ENCODE measurements at regions not wholly inside any gene's neighbourhood (a gene's known extent, or its start where the extent isn't known, plus 50 kb on each side); places are given as distances from the start of the nearest gene placed in this dataset.
"Not testable (repeated sequence)": the region's sequence is repeated elsewhere in the genome, so short reads cannot be mapped to it uniquely, and the experiment has no call there.

GRCh38 chr20:57974863-57975262 lies 253.6 kb downstream of the ANKRD60 start:
- Histone ChIP-seq H3K4me3 (no peak overlapping the region), H3K9ac (ENCODE audit: insufficient read depth in 1 of 2, low read length in 2 of 2) (no peak overlapping the region), H3K27ac (ENCODE audit: low read depth in 1 of 2, low read length in 1 of 2) (no peak overlapping the region), H3K9me3 (ENCODE audit: control insufficient read depth in 4 of 4, insufficient read depth in 3 of 4, low read length in 3 of 4) (peaks cover 0 to 1% (median 0%) of the 10 kb centered on the region in 4 donors), H3K4me1 (ENCODE audit: control insufficient read depth in 5 of 5, insufficient read depth in 5 of 5, low read length in 5 of 5) (peaks cover 0 to 8% (median 0%) of the 10 kb centered on the region in 5 donors), H3K36me3 (ENCODE audit: control insufficient read depth in 4 of 4, insufficient read depth in 4 of 4, low read length in 4 of 4) (no peaks in the 10 kb centered on the region), H3K27me3 (ENCODE audit: control insufficient read depth in 3 of 3, insufficient read depth in 3 of 3, low read length in 2 of 3) (no peaks in the 10 kb centered on the region)
- 93 to 100% methylated on average over 3 of the region's 3 CpGs for WGBS, 2 donors
- no peak for DNase-seq
- TF ChIP-seq CTCF (IDR thresholded peaks at IDR 0.05; ENCODE audit: control extremely low read depth, extremely low read depth) = no peak
- no peak for ATAC-seq (ENCODE audit: insufficient read depth, low FRiP score)

GRCh38 chr20:57973886-57974285 lies 254.6 kb downstream of the ANKRD60 start:
- ATAC-seq (ENCODE audit: insufficient read depth, low FRiP score) (no peak), DNase-seq (no peak)
- H3K4me3 ChIP-seq = no peak overlapping the region
- no peaks in the 10 kb centered on the region for H3K27me3 ChIP-seq (ENCODE audit: control insufficient read depth in 3 of 3, insufficient read depth in 3 of 3, low read length in 2 of 3)
- H3K9me3 ChIP-seq (ENCODE audit: control insufficient read depth in 4 of 4, insufficient read depth in 3 of 4, low read length in 3 of 4) = peaks cover 0 to 1% (median 0%) of the 10 kb centered on the region in 4 donors
- peaks cover 0 to 6% (median 0%) of the 10 kb centered on the region in 5 donors for H3K4me1 ChIP-seq (ENCODE audit: control insufficient read depth in 5 of 5, insufficient read depth in 5 of 5, low read length in 5 of 5)
- no peak overlapping the region for H3K9ac ChIP-seq (ENCODE audit: insufficient read depth in 1 of 2, low read length in 2 of 2)
- 82 to 90% methylated on average over 3 of the region's 3 CpGs for WGBS, 2 donors
- TF ChIP-seq CTCF (IDR thresholded peaks at IDR 0.05; ENCODE audit: control extremely low read depth, extremely low read depth) = no peak
- no peak overlapping the region for H3K27ac ChIP-seq (ENCODE audit: low read depth in 1 of 2, low read length in 1 of 2)
- H3K36me3 ChIP-seq (ENCODE audit: control insufficient read depth in 4 of 4, insufficient read depth in 4 of 4, low read length in 4 of 4) = no peaks in the 10 kb centered on the region

- not testable (repeated sequence) for H3K27me3 ChIP-seq (ENCODE audit: control insufficient read depth in 3 of 3, insufficient read depth in 3 of 3, low read length in 2 of 3); ATAC-seq (ENCODE audit: insufficient read depth, low FRiP score); H3K36me3 ChIP-seq (ENCODE audit: control insufficient read depth in 4 of 4, insufficient read depth in 4 of 4, low read length in 4 of 4); H3K27ac ChIP-seq (ENCODE audit: low read depth in 1 of 2, low read length in 1 of 2); H3K4me3 ChIP-seq; H3K4me1 ChIP-seq (ENCODE audit: control insufficient read depth in 5 of 5, insufficient read depth in 5 of 5, low read length in 5 of 5); H3K9ac ChIP-seq (ENCODE audit: insufficient read depth in 1 of 2, low read length in 2 of 2); DNase-seq; H3K9me3 ChIP-seq (ENCODE audit: control insufficient read depth in 4 of 4, insufficient read depth in 3 of 4, low read length in 3 of 4)
- WGBS, 2 donors = 90 to 97% methylated on average over 1 of the region's 1 CpG
Measured at GRCh38 chr20:57971583-57971982, 256.9 kb downstream of the ANKRD60 start.

GRCh38 chr20:57970856-57971255 lies 257.6 kb downstream of the ANKRD60 start:
- Histone ChIP-seq H3K9ac (ENCODE audit: insufficient read depth in 1 of 2, low read length in 2 of 2) (no peak overlapping the region), H3K27ac (ENCODE audit: low read depth in 1 of 2, low read length in 1 of 2) (no peak overlapping the region), H3K27me3 (ENCODE audit: control insufficient read depth in 3 of 3, insufficient read depth in 3 of 3, low read length in 2 of 3) (no peaks in the 10 kb centered on the region), H3K4me3 (no peak overlapping the region), H3K4me1 (ENCODE audit: control insufficient read depth in 5 of 5, insufficient read depth in 5 of 5, low read length in 5 of 5) (peaks cover 0 to 6% (median 0%) of the 10 kb centered on the region in 5 donors), H3K36me3 (ENCODE audit: control insufficient read depth in 4 of 4, insufficient read depth in 4 of 4, low read length in 4 of 4) (no peaks in the 10 kb centered on the region), H3K9me3 (ENCODE audit: control insufficient read depth in 4 of 4, insufficient read depth in 3 of 4, low read length in 3 of 4) (peaks cover 0 to 1% (median 0%) of the 10 kb centered on the region in 4 donors)
- no peak for ATAC-seq (ENCODE audit: insufficient read depth, low FRiP score)
- DNase-seq = no peak
- WGBS, 2 donors = 63 to 65% methylated on average over 6 of the region's 6 CpGs
- no peak for TF ChIP-seq CTCF (IDR thresholded peaks at IDR 0.05; ENCODE audit: control extremely low read depth, extremely low read depth)

Measured in lung (tissue), 11 donors.